ENCODE measurements at regions not wholly inside any gene's neighbourhood (a gene's known extent, or its start where the extent isn't known, plus 50 kb on each side); places are given as distances from the start of the nearest gene placed in this dataset.
"Not testable (repeated sequence)": the region's sequence is repeated elsewhere in the genome, so short reads cannot be mapped to it uniquely, and the experiment has no call there.

- no peak for DNase-seq
These were observed 54.7 kb upstream of the ARSJ start for GRCh38 chr4:114034189-114034588.

DNA sequence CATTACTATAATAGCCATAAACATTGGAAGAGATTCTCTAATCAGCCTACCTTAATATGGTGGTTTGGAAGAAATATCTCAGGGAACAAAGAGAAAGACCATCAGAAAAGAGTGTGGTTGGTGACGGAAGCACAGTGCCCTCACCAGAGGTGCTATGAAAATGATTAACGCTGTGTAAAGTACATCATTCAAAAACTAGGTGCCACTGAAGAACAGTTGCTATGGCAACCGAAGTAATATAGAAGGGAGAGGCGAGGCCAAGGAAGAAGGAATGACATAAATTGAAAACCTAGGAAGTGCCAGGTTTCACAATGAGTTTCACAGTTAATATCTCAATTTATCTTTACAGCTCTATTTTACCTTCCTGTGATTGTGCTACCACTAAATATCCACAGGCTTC is 57.0 kb upstream of the ARSJ start:
- DNase-seq, result no peak

DNA sequence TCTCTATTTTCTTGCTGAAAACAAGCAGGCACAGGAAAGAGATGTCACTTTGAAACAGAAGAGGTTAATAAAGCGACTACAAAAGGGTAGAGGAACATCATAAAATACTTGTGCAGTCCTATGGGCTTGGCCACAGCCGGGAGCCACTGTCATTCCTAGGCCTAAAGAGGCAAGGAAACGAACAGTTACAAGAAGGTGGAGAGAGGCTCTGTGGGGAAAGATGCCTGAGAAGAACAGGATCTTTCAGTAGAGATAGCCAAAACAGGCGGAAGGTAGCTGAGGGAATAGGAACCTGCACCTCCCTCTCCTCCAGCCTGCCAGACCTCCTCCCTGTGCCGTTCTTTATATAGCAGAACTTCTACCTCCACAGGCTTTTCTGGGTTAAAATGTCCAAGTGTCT is 57.4 kb upstream of the ARSJ start:
- DNase-seq, result no peak

DNA sequence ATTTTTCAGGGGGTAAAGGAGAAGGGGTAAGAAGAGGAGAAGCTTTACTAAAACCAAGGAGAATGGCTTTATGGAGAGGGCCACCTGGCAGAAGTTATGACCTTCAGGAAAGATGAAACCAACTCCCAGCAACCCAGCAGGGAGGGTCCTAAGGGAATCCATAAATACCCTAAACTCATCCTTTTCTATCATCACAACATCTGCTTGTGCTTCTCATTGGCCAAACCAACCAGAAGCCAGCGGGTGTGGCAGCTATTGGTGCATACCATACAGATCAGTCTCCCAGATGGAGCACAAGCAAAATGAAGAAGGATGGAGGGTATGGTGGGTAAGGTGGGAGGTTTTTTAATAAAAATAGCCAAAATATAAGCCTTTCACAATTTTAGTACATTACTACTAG is 58.5 kb upstream of the ARSJ start:
- DNase-seq, result no peak

GRCh38 chr4:114038762-114039387 is 59.4 kb upstream of the ARSJ start:
- no peak for DNase-seq

GRCh38 chr4:114040319-114041116 is 61.1 kb upstream of the ARSJ start:
- no peak for DNase-seq

DNA sequence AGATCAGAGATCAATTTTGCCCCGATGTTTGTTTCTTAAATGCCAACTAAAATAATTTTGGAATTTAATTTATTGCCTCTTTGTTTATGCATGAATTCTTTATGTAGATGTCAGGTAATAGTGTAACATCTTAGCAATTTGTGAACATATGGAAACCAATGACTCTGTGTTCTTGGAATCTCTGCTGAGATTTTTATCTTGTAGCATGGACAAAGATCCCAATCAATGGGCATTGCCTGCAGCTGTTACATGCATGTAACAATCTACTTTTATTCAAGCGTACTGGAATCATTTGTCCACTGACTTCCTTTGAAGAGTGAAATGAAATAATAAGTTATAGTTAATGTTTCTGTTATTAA is 61.6 kb upstream of the ARSJ start:
- no peak for DNase-seq

DNA sequence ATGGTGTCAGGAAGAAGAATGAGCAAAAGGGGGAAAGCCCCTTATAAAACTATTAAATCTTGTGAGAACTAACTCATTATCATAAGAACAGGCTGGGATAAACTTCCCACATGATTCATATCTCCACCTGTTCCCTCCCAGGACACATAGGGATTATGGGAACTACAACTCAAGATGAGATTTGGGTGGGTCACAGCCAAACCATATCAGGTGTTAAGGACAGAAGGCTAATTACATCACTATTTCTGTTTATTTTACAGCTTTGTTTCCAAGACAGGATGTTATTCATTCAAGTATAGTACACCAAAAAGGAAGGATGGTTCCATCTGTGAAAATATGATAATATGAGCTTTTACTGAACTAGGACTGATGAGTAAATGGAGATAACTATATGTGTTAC is 63.7 kb upstream of the ARSJ start:
- DNase-seq, result no peak

GRCh38 chr4:114044351-114044750 is 64.9 kb upstream of the ARSJ start:
- not testable (repeated sequence) for DNase-seq

GRCh38 chr4:114046331-114046730 is 66.9 kb upstream of the ARSJ start:
- DNase-seq, result no peak

DNA sequence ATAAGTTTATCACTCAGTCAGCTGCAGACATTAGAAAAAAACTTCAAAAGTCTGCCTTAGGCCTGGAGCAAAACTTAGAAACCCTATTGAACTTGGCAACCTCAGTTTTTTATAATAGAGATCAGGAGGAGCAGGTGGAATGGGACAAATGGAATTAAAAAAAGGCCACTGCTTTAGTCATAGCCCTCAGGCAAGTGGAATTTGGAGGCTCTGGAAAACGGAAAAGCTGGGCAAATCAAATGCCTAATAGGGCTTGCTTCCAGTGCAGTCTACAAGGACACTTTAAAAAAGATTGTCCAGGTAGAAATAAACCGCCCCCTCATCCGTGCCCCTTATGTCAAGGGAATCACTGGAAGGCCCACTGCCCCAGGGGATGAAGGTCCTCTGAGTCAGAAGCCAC is 68.7 kb upstream of the ARSJ start:
- DNase-seq, result not testable (repeated sequence)

- no peak for DNase-seq
These were observed 72.8 kb upstream of the ARSJ start for GRCh38 chr4:114052227-114052626.

DNA sequence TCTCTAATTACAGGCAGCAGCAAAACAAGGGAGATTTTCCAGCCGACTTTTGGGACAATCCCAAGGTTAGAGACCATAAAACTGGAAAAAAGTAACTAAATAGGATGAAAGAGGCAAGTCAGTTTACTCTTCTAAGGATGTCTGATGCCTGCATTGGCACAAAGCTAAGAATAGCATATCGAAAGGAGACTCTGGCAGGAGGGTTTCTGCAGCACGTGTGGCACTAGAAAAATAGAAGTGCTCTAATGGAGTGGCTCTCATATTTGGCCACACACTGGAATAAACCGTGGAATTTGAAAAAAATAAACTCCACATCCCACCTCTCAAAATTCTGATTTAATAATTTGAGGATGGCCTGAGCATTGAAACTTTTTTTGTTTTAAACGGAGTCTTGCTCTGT is 77.2 kb upstream of the ARSJ start:
- DNase-seq, result no peak

DNA sequence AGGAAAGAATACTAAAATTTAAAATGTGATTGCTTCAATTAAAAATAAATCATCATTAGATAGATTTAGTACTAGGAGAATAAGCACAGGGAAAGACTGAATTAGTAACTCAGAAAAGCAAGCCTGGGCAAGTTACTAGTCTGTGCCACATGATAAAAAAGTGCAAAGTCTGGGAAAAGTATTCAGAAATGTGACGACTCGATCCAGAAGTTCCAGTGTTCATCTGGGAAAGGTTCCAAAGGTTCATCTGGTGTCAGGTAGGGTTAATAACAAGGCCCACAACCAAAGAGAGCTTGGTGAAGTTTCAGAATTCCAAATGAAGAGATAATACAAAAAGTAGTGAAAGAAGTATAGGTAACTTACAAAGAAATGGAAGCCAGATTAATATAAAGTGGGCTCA is 78.3 kb upstream of the ARSJ start:
- DNase-seq, result no peak

- DNase-seq, result no peak
These were observed 83.1 kb upstream of the ARSJ start for GRCh38 chr4:114062499-114062898.

- no peak for DNase-seq
These were observed 93.3 kb upstream of the ARSJ start for GRCh38 chr4:114072781-114073180.

DNA sequence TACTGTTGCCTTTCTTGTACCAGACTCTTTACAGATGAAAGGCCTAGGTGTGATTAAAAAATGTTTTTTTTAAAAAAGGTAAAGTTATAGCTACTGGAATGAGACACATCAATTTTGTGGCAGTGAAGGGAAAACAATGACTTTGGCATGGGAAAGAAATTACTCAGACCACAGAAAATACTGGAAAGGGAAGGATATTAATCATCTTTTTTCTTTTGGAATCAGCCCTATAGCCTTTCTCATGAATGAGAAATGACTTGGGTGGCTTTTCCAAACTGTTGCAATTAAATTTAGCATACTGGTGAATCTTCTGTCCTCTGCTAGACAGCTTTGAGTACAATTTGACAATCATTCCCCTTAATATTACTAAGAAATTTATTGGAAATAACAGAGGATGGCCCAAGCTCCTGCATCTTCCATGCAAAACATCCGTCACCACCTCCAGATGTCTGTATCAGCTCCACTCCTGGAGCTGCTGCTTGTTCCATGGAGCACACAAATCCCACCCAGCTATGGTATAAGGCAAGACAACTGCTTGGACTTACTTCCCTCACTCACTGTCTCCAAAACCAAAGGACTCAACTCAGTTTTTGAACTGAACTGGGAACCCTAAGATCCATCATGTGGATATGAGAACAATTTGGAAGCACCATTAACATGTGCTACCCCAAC is 97.6 kb upstream of the ARSJ start:
- DNase-seq, result no peak

- DNase-seq, result no peak
These were observed 98.2 kb upstream of the ARSJ start for GRCh38 chr4:114077610-114078009.

DNA sequence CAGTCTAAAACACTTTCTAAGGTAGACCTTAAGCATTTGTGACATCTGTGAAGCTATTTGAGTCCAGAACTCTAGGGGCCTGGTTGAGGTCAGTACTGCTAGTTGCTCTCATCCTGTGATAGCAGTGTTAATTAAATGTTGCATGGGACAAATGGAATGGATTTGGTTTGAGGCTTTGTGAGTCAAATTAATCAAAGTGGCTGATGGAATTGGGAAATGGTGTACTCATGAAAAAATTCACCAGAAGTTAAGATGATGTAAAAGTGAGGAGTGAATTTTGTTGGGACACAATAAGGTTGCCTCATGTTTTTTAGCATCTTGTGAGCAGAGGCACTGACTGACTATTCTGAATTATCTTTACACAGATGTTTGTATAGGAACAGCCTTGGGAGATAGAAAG is 99.2 kb upstream of the ARSJ start:
- no peak for DNase-seq

DNA sequence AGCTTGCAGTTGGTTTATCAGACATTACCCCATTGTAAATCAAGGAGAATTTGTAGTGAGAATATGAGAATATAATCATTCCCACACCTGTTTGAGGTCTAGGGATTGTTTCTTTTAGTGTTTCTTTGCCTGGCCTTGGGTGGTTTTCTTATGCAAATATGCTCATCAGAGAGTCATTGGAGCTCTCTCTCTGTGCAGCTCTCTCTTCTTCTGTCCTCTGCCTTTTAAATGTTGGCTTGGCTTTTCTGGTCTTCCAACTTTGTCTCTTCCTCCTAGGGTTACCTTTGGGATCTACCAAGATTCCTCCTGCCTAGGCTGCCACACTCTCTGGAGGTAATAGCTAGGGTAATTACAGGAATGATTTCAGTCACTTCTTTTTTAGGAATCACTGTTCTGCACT is 102.3 kb upstream of the ARSJ start:
- no peak for DNase-seq

DNA sequence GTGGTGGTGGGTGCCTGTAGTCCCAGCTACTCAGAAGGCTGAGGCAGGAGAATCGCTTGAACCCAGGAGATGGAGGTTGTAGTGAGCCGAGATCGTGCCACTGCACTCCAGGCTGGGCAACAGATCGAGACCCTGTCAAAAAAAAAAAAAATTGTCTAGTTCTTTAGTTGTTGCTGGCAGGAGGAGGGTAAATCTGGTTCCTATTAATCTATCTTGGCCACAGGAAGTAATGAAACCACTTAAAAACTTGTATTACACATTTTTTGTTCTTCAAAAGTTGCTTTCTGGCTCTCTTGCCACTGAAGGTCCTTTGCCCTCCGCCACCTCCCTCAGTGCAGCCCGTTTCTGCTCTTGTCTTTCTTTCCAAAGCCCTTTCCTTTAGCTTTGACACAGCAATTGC is 102.9 kb upstream of the ARSJ start:
- no peak for DNase-seq

- DNase-seq, result no peak
These were observed 106.3 kb upstream of the ARSJ start for GRCh38 chr4:114085611-114086345.

- no peak for DNase-seq
These were observed 108.3 kb upstream of the ARSJ start for GRCh38 chr4:114087596-114088230.

All from suppressor macrophage (primary cell).